Smooth muscle cell (in vitro differentiated cells): ENCODE measurements at regions not wholly inside any gene's neighbourhood (a gene's known extent, or its start where the extent isn't known, plus 50 kb on each side); places are given as distances from the start of the nearest gene placed in this dataset.

Experiments
- DNase-seq: peaks from one replicate; lab custom pipeline; 2025; ENCODE audit not compliant: unreplicated experiment; lab: John Stamatoyannopoulos, UW
- H2AFZ ChIP-seq: fragments of 200-600 bp; sonication (generic); 2 replicates; pipeline ENCODE4 v1.6.0; 2016; ENCODE audit warnings: antibody characterized with exemption, low read depth, mild to moderate bottlenecking
- H3F3A ChIP-seq: fragments of 200-600 bp; sonication (generic); 2 replicates; pipeline ENCODE4 v1.6.0; 2017; ENCODE audit warnings: antibody characterized with exemption, low read depth
- H3K27ac ChIP-seq: fragments of 200-600 bp; sonication (generic); 2 replicates; pipeline ENCODE4 v1.5.1; 2016; ENCODE audit warnings: low read depth, mild to moderate bottlenecking
- H3K27me3 ChIP-seq: fragments of 200-600 bp; sonication (generic); 2 replicates; pipeline ENCODE4 v1.6.1; 2016; ENCODE audit warnings: low read depth, mild to moderate bottlenecking
- H3K36me3 ChIP-seq: fragments of 200-600 bp; sonication (generic); 2 replicates; pipeline ENCODE4 v1.5.1; 2016; ENCODE audit warnings: low read depth
- H3K4me1 ChIP-seq: fragments of 200-600 bp; sonication (generic); 2 replicates; pipeline ENCODE4 v1.5.1; 2016; ENCODE audit warnings: low read depth
- H3K4me2 ChIP-seq: fragments of 200-600 bp; sonication (generic); 2 replicates; pipeline ENCODE4 v1.6.0; 2016; ENCODE audit warnings: mild to moderate bottlenecking
- H3K4me3 ChIP-seq: fragments of 200-600 bp; sonication (generic); 2 replicates; pipeline ENCODE4 v1.5.1; 2016; ENCODE audit warnings: mild to moderate bottlenecking
- H3K79me2 ChIP-seq: fragments of 200-600 bp; sonication (generic); 2 replicates; pipeline ENCODE4 v1.6.0; 2016; ENCODE audit warnings: low read depth, mild to moderate bottlenecking
- H3K9ac ChIP-seq: fragments of 200-600 bp; sonication (generic); 2 replicates; pipeline ENCODE4 v1.6.0; 2016; ENCODE audit warnings: low read depth
- H3K9me3 ChIP-seq: fragments of 200-600 bp; sonication (generic); replicated peaks from 2 replicates; pipeline ENCODE4 v1.5.1; 2016; ENCODE audit warnings: low read depth
- H4K20me1 ChIP-seq: fragments of 200-600 bp; sonication (generic); 2 replicates; pipeline ENCODE4 v1.6.0; 2016; ENCODE audit warnings: low read depth
- CTCF ChIP-seq: fragments of 200-600 bp; sonication (generic); IDR thresholded peaks from 2 replicates; pipeline ENCODE4 v1.5.1; 2017; ENCODE audit warnings: borderline replicate concordance, mild to moderate bottlenecking, antibody characterized with exemption; ENCODE audit not compliant: insufficient read depth, poor library complexity, severe bottlenecking
- WGBS: methylation state at CpG from one replicate; pipeline ENCODE4 v1.1.7; 2016; ENCODE audit warnings: low lambda C conversion rate; 5-methylcytosine and 5-hydroxymethylcytosine counted together

GRCh38 chr16:85996843-85997242 lies 97.9 kb downstream of the IRF8 start:
- no peaks in the 10 kb centered on the region for H3K27me3 ChIP-seq
- H3K27ac ChIP-seq, result no peak overlapping the region

DNA sequence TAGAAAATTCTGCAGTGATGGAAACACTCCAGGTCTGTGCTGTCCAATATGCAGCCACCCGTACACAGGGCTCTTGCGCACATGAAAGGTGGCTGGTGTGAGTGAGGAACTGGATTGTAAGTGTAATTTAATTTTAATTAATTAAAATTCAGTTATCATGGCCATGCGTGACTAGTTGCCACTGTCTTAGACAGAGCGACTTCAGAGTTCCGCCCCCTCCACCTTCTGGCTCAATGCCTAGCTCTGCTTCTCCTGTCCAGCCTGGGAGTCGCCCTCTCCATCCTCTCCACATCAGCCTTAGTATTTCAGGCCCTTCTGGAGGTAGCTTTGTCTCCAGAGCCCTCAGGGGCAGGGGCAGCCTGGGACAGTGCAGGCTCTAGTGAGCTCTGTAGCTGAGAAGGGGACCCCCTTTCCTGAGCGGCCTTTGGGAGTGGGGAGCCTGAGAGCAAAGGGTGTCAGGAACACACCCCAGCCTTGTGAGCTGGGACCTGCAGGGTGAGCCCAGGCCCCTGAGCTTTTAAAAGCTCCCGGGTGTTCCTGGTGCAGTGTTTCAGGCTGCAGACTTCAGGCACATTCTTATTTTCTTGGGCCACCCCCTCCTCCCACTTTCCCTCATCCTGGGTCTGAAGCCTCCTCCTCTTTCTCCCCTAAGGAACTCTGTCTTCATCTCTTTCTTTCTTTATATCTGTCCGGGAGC lies 99.4 kb downstream of the IRF8 start:
- H3K9ac ChIP-seq, result no peak overlapping the region
- WGBS, result 89% methylated on average over 9 of the region's 9 CpGs
- no peak overlapping the region for H2AFZ ChIP-seq
- no peak for TF ChIP-seq CTCF
- no peak for DNase-seq
- H3K27me3 ChIP-seq, result peaks cover 3% of the 10 kb centered on the region
- H3K36me3 ChIP-seq, result no peaks in the 10 kb centered on the region
- H3K4me1 ChIP-seq, result no peaks in the 10 kb centered on the region
- no peaks in the 10 kb centered on the region for H3K9me3 ChIP-seq
- no peaks in the 10 kb centered on the region for H3F3A ChIP-seq
- H3K4me2 ChIP-seq, result no peak overlapping the region
- H4K20me1 ChIP-seq, result no peaks in the 10 kb centered on the region
- no peak overlapping the region for H3K4me3 ChIP-seq
- H3K79me2 ChIP-seq, result no peaks in the 10 kb centered on the region
- no peak overlapping the region for H3K27ac ChIP-seq

More at GRCh38 chr16:85996843-85997242, 97.9 kb downstream of the IRF8 start:
- no peaks in the 10 kb centered on the region for H3K9me3 ChIP-seq
- H3F3A ChIP-seq, result no peaks in the 10 kb centered on the region
- no peak overlapping the region for H3K4me2 ChIP-seq
- H3K4me3 ChIP-seq, result no peak overlapping the region
- WGBS, result 92% methylated on average over 10 of the region's 10 CpGs
- no peak overlapping the region for H3K9ac ChIP-seq
- H3K4me1 ChIP-seq, result no peaks in the 10 kb centered on the region
- no peak for DNase-seq
- H3K79me2 ChIP-seq, result no peaks in the 10 kb centered on the region
- no peaks in the 10 kb centered on the region for H3K36me3 ChIP-seq
- no peaks in the 10 kb centered on the region for H4K20me1 ChIP-seq
- H2AFZ ChIP-seq, result no peak overlapping the region
- TF ChIP-seq CTCF, result no peak

GRCh38 chr16:85998868-85999729 lies 100.1 kb downstream of the IRF8 start:
- Histone ChIP-seq H3K4me3 (no peak overlapping the region), H3F3A (no peaks in the 10 kb centered on the region), H3K27ac (no peak overlapping the region), H3K9ac (no peak overlapping the region), H2AFZ (no peak overlapping the region), H3K4me1 (no peaks in the 10 kb centered on the region), H3K36me3 (no peaks in the 10 kb centered on the region), H3K27me3 (peaks cover 3% of the 10 kb centered on the region), H3K79me2 (no peaks in the 10 kb centered on the region), H3K4me2 (no peak overlapping the region), H4K20me1 (no peaks in the 10 kb centered on the region), H3K9me3 (no peaks in the 10 kb centered on the region)
- WGBS, result 71% methylated on average over 8 of the region's 8 CpGs
- DNase-seq, result no peak
- TF ChIP-seq CTCF, result no peak
